SK-N-SH (cell line): ENCODE measurements at regions not wholly inside any gene's neighbourhood (a gene's known extent, or its start where the extent isn't known, plus 50 kb on each side); places are given as distances from the start of the nearest gene placed in this dataset.

Experiments used
- CTCF ChIA-PET: fragments of 300-600, 350-600 bp; formaldehyde crosslinking; extraction: SDS; loops from one replicate; lab custom pipeline; 2021; lab: Yijun Ruan, JAX
- POLR2A ChIA-PET: fragments of 350-600 bp; sonication (Branson Sonifier 250); formaldehyde crosslinking; extraction: SDS; loops from one replicate; lab custom pipeline; 2020; ENCODE audit warnings: antibody characterized with exemption, inconsistent platforms; lab: Yijun Ruan, JAX
- DNase-seq: peaks from one replicate; pipeline ENCODE4 v3.0.0; 2012
- H2AFZ ChIP-seq: fragments of 200-600 bp; sonication (generic); 2 replicates; pipeline ENCODE4 v1.8.1; 2016; ENCODE audit warnings: antibody characterized with exemption, mild to moderate bottlenecking, low read depth
- H3F3A ChIP-seq: fragments of 200-600 bp; sonication (generic); replicated peaks from 2 replicates; pipeline ENCODE3; 2016; ENCODE audit warnings: antibody characterized with exemption, mild to moderate bottlenecking; ENCODE audit not compliant: insufficient read depth
- H3K27ac ChIP-seq, 2 experiments: fragments of 200-500 bp in 1 of 2; fragments of 200-600 bp in 1 of 2; sonication (Bioruptor generic) in 1 of 2; sonication (generic), shearing (Covaris generic) in 1 of 2; 2 replicates each; pipeline versions ENCODE4 v1.5.1 to v1.6.1; 2014 to 2016; ENCODE audit warnings: low read depth in 2 of 2, inconsistent platforms in 1 of 2, low read length in 1 of 2, mild to moderate bottlenecking in 1 of 2, mixed read lengths in 1 of 2
- H3K27me3 ChIP-seq: fragments of 200-600 bp; sonication (generic), shearing (Covaris generic); 2 replicates; pipeline ENCODE4 v1.6.1; 2016; ENCODE audit warnings: mixed run types; ENCODE audit not compliant: insufficient read depth
- H3K36me3 ChIP-seq, 2 experiments: fragments of 200-500 bp in 1 of 2; fragments of 200-600 bp in 1 of 2; sonication (Bioruptor generic) in 1 of 2; sonication (generic) in 1 of 2; replicated peaks in 1 of 2; 2 replicates each; pipeline versions ENCODE3 to v1.5.1; 2014 to 2016; ENCODE audit warnings: low read length in 1 of 2, mild to moderate bottlenecking in 1 of 2; ENCODE audit not compliant: insufficient read depth in 2 of 2, control insufficient read depth in 1 of 2
- H3K4me1 ChIP-seq, 2 experiments: fragments of 200-500 bp in 1 of 2; fragments of 200-600 bp in 1 of 2; sonication (Bioruptor generic) in 1 of 2; sonication (generic), shearing (Covaris generic) in 1 of 2; 2 replicates each; pipeline versions ENCODE4 v1.5.1 to v1.6.1; 2014 to 2016; ENCODE audit warnings: low read depth in 1 of 2, low read length in 1 of 2, mixed run types in 1 of 2; ENCODE audit not compliant: insufficient read depth in 2 of 2, control insufficient read depth in 1 of 2
- H3K4me2 ChIP-seq: fragments of 200-600 bp; sonication (generic), shearing (Covaris generic); 2 replicates; pipeline ENCODE4 v1.6.1; 2017; ENCODE audit warnings: mixed run types
- H3K4me3 ChIP-seq, 2 experiments: fragments of 200-500 bp in 1 of 2; fragments of 200-600 bp in 1 of 2; sonication (Bioruptor generic) in 1 of 2; sonication (generic), shearing (Covaris generic) in 1 of 2; 2 replicates each; pipeline versions ENCODE4 v1.5.1 to v1.8.1; 2014 to 2016; ENCODE audit warnings: low read depth in 2 of 2, inconsistent platforms in 1 of 2, low read length in 1 of 2, mild to moderate bottlenecking in 1 of 2, mixed read lengths in 1 of 2, moderate library complexity in 1 of 2
- H3K79me2 ChIP-seq: fragments of 200-600 bp; sonication (generic); 2 replicates; pipeline ENCODE4 v1.8.1; 2017; ENCODE audit warnings: mild to moderate bottlenecking; ENCODE audit not compliant: insufficient read depth
- H3K9ac ChIP-seq: fragments of 200-600 bp; sonication (generic); 2 replicates; pipeline ENCODE4 v1.6.1; 2017; ENCODE audit warnings: mixed run types
- H3K9me2 ChIP-seq: fragments of 200-600 bp; sonication (generic); 2 replicates; pipeline ENCODE4 v1.6.1; 2017; ENCODE audit warnings: mixed run types
- H3K9me3 ChIP-seq: fragments of 200-600 bp; sonication (generic); 2 replicates; pipeline ENCODE4 v1.6.1; 2017; ENCODE audit warnings: mixed run types, mild to moderate bottlenecking, moderate library complexity
- H4K20me1 ChIP-seq: fragments of 200-600 bp; sonication (generic); 2 replicates; pipeline ENCODE4 v1.6.1; 2017; ENCODE audit warnings: mild to moderate bottlenecking, mixed run types; ENCODE audit not compliant: insufficient read depth
- EZH2phosphoT487 ChIP-seq: fragments of 200-600 bp; sonication (generic); IDR thresholded peaks from 2 replicates; pipeline ENCODE4 v1.6.1; 2017; ENCODE audit warnings: low read depth, mixed run types, mild to moderate bottlenecking, antibody characterized with exemption, moderate library complexity, borderline replicate concordance
- FOSL2 ChIP-seq: IDR thresholded peaks from 2 replicates; pipeline ENCODE4 v1.4.0; 2012; ENCODE audit warnings: low read depth, mild to moderate bottlenecking, moderate library complexity, borderline replicate concordance
- GATA2 ChIP-seq: sonication (generic); formaldehyde crosslinking; IDR thresholded peaks from 2 replicates; pipeline ENCODE4 v1.5.0; 2020; ENCODE audit warnings: mild to moderate bottlenecking, missing genetic modification reagents
- IRF3 ChIP-seq: fragments of 150-350 bp; IDR thresholded peaks from 2 replicates; pipeline ENCODE4 v1.6.1; 2016; ENCODE audit warnings: mild to moderate bottlenecking, low read depth, low read length
- JUND ChIP-seq: IDR thresholded peaks from 2 replicates; pipeline ENCODE4 v1.4.0; 2012
- MXI1 ChIP-seq: IDR thresholded peaks from 2 replicates; pipeline ENCODE4 v1.6.1; 2012; ENCODE audit warnings: mild to moderate bottlenecking, low read depth, low read length, improper control_type of control experiment
- RFX5 ChIP-seq: IDR thresholded peaks from 2 replicates; pipeline ENCODE4 v1.6.1; 2012; ENCODE audit warnings: mild to moderate bottlenecking, improper control_type of control experiment, low read length
- RXRA ChIP-seq: IDR thresholded peaks from 2 replicates; pipeline ENCODE4 v1.4.0; 2012; ENCODE audit warnings: low read depth, mild to moderate bottlenecking, borderline replicate concordance
- TAF1 ChIP-seq: IDR thresholded peaks from 2 replicates; pipeline ENCODE4 v1.6.1; 2012; ENCODE audit warnings: low read depth, mild to moderate bottlenecking, low read length, moderate library complexity, borderline replicate concordance
- TEAD4 ChIP-seq: IDR thresholded peaks from 2 replicates; pipeline ENCODE4 v1.4.0; 2012; ENCODE audit warnings: mild to moderate bottlenecking, borderline replicate concordance; ENCODE audit not compliant: insufficient read depth
- WGBS: methylation state at CpG from one replicate; pipeline ENCODE4 v1.1.6; 2017; ENCODE audit warnings: low lambda C conversion rate; 5-methylcytosine and 5-hydroxymethylcytosine counted together
- TF ChIP-seq, protein P1 (sequence below): IDR thresholded peaks from 2 replicates; pipeline ENCODE4 v1.6.1; 2012; ENCODE audit warnings: mild to moderate bottlenecking, low read depth, low read length, moderate library complexity
- TF ChIP-seq, protein P2 (sequence below): fragments of 200-600 bp; sonication (generic); IDR thresholded peaks from 2 replicates; pipeline ENCODE4 v1.6.1; 2017; ENCODE audit warnings: antibody characterized with exemption, mild to moderate bottlenecking, moderate library complexity
- TF ChIP-seq, protein P3 (sequence below): IDR thresholded peaks from 2 replicates; pipeline ENCODE4 v1.4.0; 2012; ENCODE audit warnings: low read depth, borderline replicate concordance

- no peak overlapping the region for H3K4me3 ChIP-seq
- CTCF ChIA-PET: interaction anchor here (2.0 kb wide), 1 partner anchor 14 kb away, joined by 7 read pairs; no protein-coding TSS in a partner anchor
Observed at GRCh38 chr5:125289606-125290005, 543.2 kb upstream of the ZNF608 start.

GRCh38 chr5:125290935-125291334 is 544.5 kb upstream of the ZNF608 start:
- Histone ChIP-seq H3K4me2 (no peak overlapping the region), H3K4me1 (peaks cover 7 to 13% of the 10 kb centered on the region in 2 experiments; a peak in 2 of 4 replicates), H3K9me3 (no peaks in the 10 kb centered on the region), H4K20me1 (no peaks in the 10 kb centered on the region), H3K27me3 (no peaks in the 10 kb centered on the region), H2AFZ (no peak overlapping the region), H3F3A (peaks cover 4% of the 10 kb centered on the region), H3K27ac (no peak overlapping the region), H3K79me2 (no peaks in the 10 kb centered on the region), H3K9ac (no peak overlapping the region), H3K9me2 (no peaks in the 10 kb centered on the region), H3K4me3 (no peak overlapping the region), H3K36me3 (no peaks in the 10 kb centered on the region)
- CTCF ChIA-PET: no interaction called here
- 93% methylated on average over 5 of the region's 5 CpGs for WGBS
- no peak for DNase-seq
- POLR2A ChIA-PET: no interaction called here
- TF ChIP-seq GATA2 (CRISPR knock-in tag): no peak
- TF ChIP-seq FOSL2: no peak
- no peak for TF ChIP-seq RXRA
- TF ChIP-seq IRF3: no peak
- no peak for TF ChIP-seq RFX5
- TF ChIP-seq, protein P1, sequence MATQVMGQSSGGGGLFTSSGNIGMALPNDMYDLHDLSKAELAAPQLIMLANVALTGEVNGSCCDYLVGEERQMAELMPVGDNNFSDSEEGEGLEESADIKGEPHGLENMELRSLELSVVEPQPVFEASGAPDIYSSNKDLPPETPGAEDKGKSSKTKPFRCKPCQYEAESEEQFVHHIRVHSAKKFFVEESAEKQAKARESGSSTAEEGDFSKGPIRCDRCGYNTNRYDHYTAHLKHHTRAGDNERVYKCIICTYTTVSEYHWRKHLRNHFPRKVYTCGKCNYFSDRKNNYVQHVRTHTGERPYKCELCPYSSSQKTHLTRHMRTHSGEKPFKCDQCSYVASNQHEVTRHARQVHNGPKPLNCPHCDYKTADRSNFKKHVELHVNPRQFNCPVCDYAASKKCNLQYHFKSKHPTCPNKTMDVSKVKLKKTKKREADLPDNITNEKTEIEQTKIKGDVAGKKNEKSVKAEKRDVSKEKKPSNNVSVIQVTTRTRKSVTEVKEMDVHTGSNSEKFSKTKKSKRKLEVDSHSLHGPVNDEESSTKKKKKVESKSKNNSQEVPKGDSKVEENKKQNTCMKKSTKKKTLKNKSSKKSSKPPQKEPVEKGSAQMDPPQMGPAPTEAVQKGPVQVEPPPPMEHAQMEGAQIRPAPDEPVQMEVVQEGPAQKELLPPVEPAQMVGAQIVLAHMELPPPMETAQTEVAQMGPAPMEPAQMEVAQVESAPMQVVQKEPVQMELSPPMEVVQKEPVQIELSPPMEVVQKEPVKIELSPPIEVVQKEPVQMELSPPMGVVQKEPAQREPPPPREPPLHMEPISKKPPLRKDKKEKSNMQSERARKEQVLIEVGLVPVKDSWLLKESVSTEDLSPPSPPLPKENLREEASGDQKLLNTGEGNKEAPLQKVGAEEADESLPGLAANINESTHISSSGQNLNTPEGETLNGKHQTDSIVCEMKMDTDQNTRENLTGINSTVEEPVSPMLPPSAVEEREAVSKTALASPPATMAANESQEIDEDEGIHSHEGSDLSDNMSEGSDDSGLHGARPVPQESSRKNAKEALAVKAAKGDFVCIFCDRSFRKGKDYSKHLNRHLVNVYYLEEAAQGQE: no peak

More at GRCh38 chr5:125289606-125290005, 543.2 kb upstream of the ZNF608 start:
- Histone ChIP-seq H3K4me2 (no peak overlapping the region), H3K9me3 (no peaks in the 10 kb centered on the region), H3K4me1 (peaks cover 5 to 7% of the 10 kb centered on the region in 2 experiments; a peak in 1 of 4 replicates), H3K9ac (no peak overlapping the region), H3K79me2 (no peaks in the 10 kb centered on the region), H3F3A (no peaks in the 10 kb centered on the region), H3K27me3 (no peaks in the 10 kb centered on the region), H4K20me1 (no peaks in the 10 kb centered on the region), H3K27ac (no peak overlapping the region), H2AFZ (no peak overlapping the region), H3K36me3 (no peaks in the 10 kb centered on the region), H3K9me2 (no peaks in the 10 kb centered on the region)
- no peak for DNase-seq
- TF ChIP-seq JUND (no peak), TAF1 (no peak), TEAD4 (no peak), EZH2phosphoT487 (no peak), RFX5 (no peak), GATA2 (CRISPR knock-in tag) (no peak), MXI1 (no peak)
- TF ChIP-seq, protein P2, sequence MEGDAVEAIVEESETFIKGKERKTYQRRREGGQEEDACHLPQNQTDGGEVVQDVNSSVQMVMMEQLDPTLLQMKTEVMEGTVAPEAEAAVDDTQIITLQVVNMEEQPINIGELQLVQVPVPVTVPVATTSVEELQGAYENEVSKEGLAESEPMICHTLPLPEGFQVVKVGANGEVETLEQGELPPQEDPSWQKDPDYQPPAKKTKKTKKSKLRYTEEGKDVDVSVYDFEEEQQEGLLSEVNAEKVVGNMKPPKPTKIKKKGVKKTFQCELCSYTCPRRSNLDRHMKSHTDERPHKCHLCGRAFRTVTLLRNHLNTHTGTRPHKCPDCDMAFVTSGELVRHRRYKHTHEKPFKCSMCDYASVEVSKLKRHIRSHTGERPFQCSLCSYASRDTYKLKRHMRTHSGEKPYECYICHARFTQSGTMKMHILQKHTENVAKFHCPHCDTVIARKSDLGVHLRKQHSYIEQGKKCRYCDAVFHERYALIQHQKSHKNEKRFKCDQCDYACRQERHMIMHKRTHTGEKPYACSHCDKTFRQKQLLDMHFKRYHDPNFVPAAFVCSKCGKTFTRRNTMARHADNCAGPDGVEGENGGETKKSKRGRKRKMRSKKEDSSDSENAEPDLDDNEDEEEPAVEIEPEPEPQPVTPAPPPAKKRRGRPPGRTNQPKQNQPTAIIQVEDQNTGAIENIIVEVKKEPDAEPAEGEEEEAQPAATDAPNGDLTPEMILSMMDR: no peak
- TF ChIP-seq, protein P3, sequence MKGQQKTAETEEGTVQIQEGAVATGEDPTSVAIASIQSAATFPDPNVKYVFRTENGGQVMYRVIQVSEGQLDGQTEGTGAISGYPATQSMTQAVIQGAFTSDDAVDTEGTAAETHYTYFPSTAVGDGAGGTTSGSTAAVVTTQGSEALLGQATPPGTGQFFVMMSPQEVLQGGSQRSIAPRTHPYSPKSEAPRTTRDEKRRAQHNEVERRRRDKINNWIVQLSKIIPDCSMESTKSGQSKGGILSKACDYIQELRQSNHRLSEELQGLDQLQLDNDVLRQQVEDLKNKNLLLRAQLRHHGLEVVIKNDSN: no peak
- TF ChIP-seq, protein P1: no peak
- POLR2A ChIA-PET: no interaction called here
